B cell (primary cell): ENCODE measurements at regions not wholly inside any gene's neighbourhood (a gene's known extent, or its start where the extent isn't known, plus 50 kb on each side); places are given as distances from the start of the nearest gene placed in this dataset.

ENCODE experiments used
- CTCF ChIP-seq: fragments of 200-600 bp; IDR thresholded peaks from one replicate; pipeline ENCODE4 v1.8.0; 2022; ENCODE audit warnings: antibody characterized with exemption, mild to moderate bottlenecking
- EZH2 ChIP-seq: IDR thresholded peaks from 2 replicates; pipeline ENCODE4 v1.6.1; 2012; ENCODE audit warnings: borderline replicate concordance, low read depth, mild to moderate bottlenecking, moderate library complexity, low read length; ENCODE audit not compliant: insufficient read depth, poor library complexity, severe bottlenecking

- TF ChIP-seq CTCF (no peak), EZH2 (no peak)
Measured at GRCh38 chr5:170445936-170446335, 56.8 kb upstream of the KCNMB1 start.
